K562 (cell line): ENCODE measurements at regions not wholly inside any gene's neighbourhood (a gene's known extent, or its start where the extent isn't known, plus 50 kb on each side); places are given as distances from the start of the nearest gene placed in this dataset.

ENCODE experiments used
- ATAC-seq: fragments of 200-7000 bp; cut with Tn5 transposase; 3 replicates; pipeline ENCODE4 v1.9.1; 2020; ENCODE audit warnings: moderate library complexity
- BruUV-seq: library from RNA; stranded (reverse); fragments of 400-500 nt; replicated peaks from 2 replicates; lab custom pipeline; 2021; lab: Mats Ljungman, UMichigan
- CTCF ChIA-PET: fragments of 300-600 bp; formaldehyde crosslinking; extraction: SDS; loops from one replicate; lab custom pipeline; 2021; ENCODE audit warnings: low intra/inter-chr PET ratio; lab: Yijun Ruan, JAX
- POLR2A ChIA-PET: fragments of 300-600, 350-650 bp; sonication (Branson Sonifier 250); formaldehyde crosslinking; extraction: SDS; loops from one replicate; lab custom pipeline; 2021; ENCODE audit warnings: antibody characterized with exemption, inconsistent platforms; lab: Yijun Ruan, JAX
- DNase-seq, 4 experiments: peaks; one replicate each; pipeline versions ENCODE4 v3.0.0 to v3.0.0-alpha.2; 2011 to 2018; ENCODE audit warnings: low spot score in 3 of 4, mixed read lengths in 3 of 4; ENCODE audit errors: extremely low read depth in 1 of 4
- FAIRE-seq: peaks from 2 replicates; lab custom pipeline; 2011; peaks lifted over from hg19 to GRCh38; lab: Jason Lieb, UNC
- H2AFZ ChIP-seq: 2 replicates; pipeline ENCODE4 v1.6.0; 2011; ENCODE audit warnings: low read depth, low read length, control low read depth, inconsistent platforms
- H3K27ac ChIP-seq: fragments of 200-600 bp; 3 replicates; pipeline ENCODE4 v1.8.0; 2011; ENCODE audit warnings: low read depth, mild to moderate bottlenecking, control low read depth, inconsistent platforms, low read length, moderate library complexity, mixed read lengths; ENCODE audit errors: extremely low read depth
- H3K27me3 ChIP-seq, 2 experiments: fragments of 300-600 bp in 1 of 2; 2 replicates in 1 of 2; 3 replicates in 1 of 2; pipeline versions ENCODE4 v1.6.0 to v1.8.0; 2011; ENCODE audit warnings: inconsistent platforms in 2 of 2, low read length in 2 of 2, mild to moderate bottlenecking in 1 of 2, mixed read lengths in 1 of 2, moderate library complexity in 1 of 2; ENCODE audit not compliant: control insufficient read depth in 2 of 2, insufficient read depth in 2 of 2
- H3K36me3 ChIP-seq: fragments of 300-600 bp; 3 replicates; pipeline ENCODE4 v1.8.0; 2011; ENCODE audit warnings: mild to moderate bottlenecking, low read length, inconsistent platforms; ENCODE audit not compliant: control insufficient read depth, insufficient read depth
- H3K4me1 ChIP-seq, 2 experiments: fragments of 200-600 bp in 1 of 2; replicated peaks in 1 of 2; 2 replicates in 1 of 2; 3 replicates in 1 of 2; pipeline versions ENCODE4 v1.5.1 to v1.8.0; 2011; ENCODE audit warnings: inconsistent platforms in 2 of 2, low read length in 2 of 2, mild to moderate bottlenecking in 1 of 2, mixed read lengths in 1 of 2, moderate library complexity in 1 of 2; ENCODE audit not compliant: control insufficient read depth in 2 of 2, insufficient read depth in 2 of 2
- H3K4me2 ChIP-seq: 2 replicates; pipeline ENCODE4 v1.6.1; 2011; ENCODE audit warnings: low read length, control low read depth, inconsistent platforms, mixed read lengths; ENCODE audit not compliant: insufficient read depth
- H3K4me3 ChIP-seq: fragments of 200-600 bp; sonication (generic), shearing (Covaris generic); 2 replicates; pipeline ENCODE4 v1.5.1; 2016; ENCODE audit warnings: control low read depth, inconsistent platforms
- H3K79me2 ChIP-seq: fragments of 200-600 bp; 3 replicates; pipeline ENCODE4 v1.8.0; 2011; ENCODE audit warnings: low read length, inconsistent platforms; ENCODE audit not compliant: control insufficient read depth, insufficient read depth
- H3K9ac ChIP-seq, 2 experiments: 2 replicates each; pipeline versions ENCODE4 v1.6.0 to v1.6.1; 2011; ENCODE audit warnings: low read depth in 2 of 2, low read length in 2 of 2, control low read depth in 1 of 2, inconsistent platforms in 1 of 2, mild to moderate bottlenecking in 1 of 2, mixed read lengths in 1 of 2; ENCODE audit not compliant: insufficient read depth in 1 of 2
- H3K9me1 ChIP-seq: one replicate; pipeline ENCODE4 v1.6.0; 2011; ENCODE audit warnings: inconsistent platforms, mild to moderate bottlenecking, low read length, moderate library complexity; ENCODE audit not compliant: control insufficient read depth, insufficient read depth
- H3K9me3 ChIP-seq: replicated peaks from 2 replicates; pipeline ENCODE4 v1.5.1; 2011; ENCODE audit warnings: low read depth, low read length, inconsistent platforms; ENCODE audit not compliant: control insufficient read depth, insufficient read depth
- H4K20me1 ChIP-seq: replicated peaks from 2 replicates; pipeline ENCODE4 v1.6.1; 2011; ENCODE audit warnings: low read length, inconsistent platforms, mixed read lengths; ENCODE audit not compliant: control insufficient read depth, insufficient read depth
- FOSL1 ChIP-seq: fragments of 200-800 bp; sonication (Bioruptor generic); conservative IDR thresholded peaks from 2 replicates; pipeline ENCODE4 v1.6.1; 2016; ENCODE audit warnings: missing genetic modification characterization, missing compliant biosample characterization
- HEY1 ChIP-seq: fragments of 250-450 bp; sonication (Bioruptor Pico); IDR thresholded peaks from 2 replicates; pipeline ENCODE4 v1.5.0; 2020; ENCODE audit warnings: mild to moderate bottlenecking, moderate library complexity, borderline replicate concordance
- KDM4B ChIP-seq, 2 experiments: fragments of 450-650 bp in 1 of 2; sonication (generic) in 1 of 2; IDR thresholded peaks; 2 replicates each; pipeline ENCODE4 v1.6.1; 2016 to 2017; ENCODE audit warnings: borderline replicate concordance in 2 of 2, antibody characterized with exemption in 1 of 2, low read depth in 1 of 2, mild to moderate bottlenecking in 1 of 2
- REST ChIP-seq, 2 experiments: fragments of 450-650 bp; formaldehyde crosslinking in 1 of 2; IDR thresholded peaks; 2 replicates each; pipeline versions ENCODE4 v1.4.0 to v1.6.1; 2014 to 2020; ENCODE audit warnings: mild to moderate bottlenecking in 2 of 2, borderline replicate concordance in 1 of 2, low read depth in 1 of 2
- SMAD1 ChIP-seq: fragments of 150-350 bp; IDR thresholded peaks from 2 replicates; pipeline ENCODE4 v1.6.1; 2014; ENCODE audit warnings: low read length, low read depth; ENCODE audit not compliant: partially characterized antibody
- SNAPC5 ChIP-seq: fragments of 250-450 bp; sonication (Bioruptor Pico); IDR thresholded peaks from 2 replicates; pipeline ENCODE4 v1.8.0; 2021; ENCODE audit warnings: moderate library complexity, mild to moderate bottlenecking, inconsistent platforms
- ZNF717 ChIP-seq: fragments of 250-450 bp; sonication (Bioruptor Pico); IDR thresholded peaks from 2 replicates; pipeline ENCODE4 v1.5.0; 2021
- WGBS: fragments of 100-300 bp; shearing (Covaris generic); methylation state at CpG from one replicate; pipeline ENCODE4 v1.1.6; 2016; ENCODE audit warnings: low coverage, mixed read lengths; ENCODE audit not compliant: insufficient coverage; ENCODE audit errors: missing lambda C conversion rate; 5-methylcytosine and 5-hydroxymethylcytosine counted together
- in situ Hi-C: fragments of 300-500 bp; cut with MboI; formaldehyde crosslinking; loops from 4 replicates; pipeline ENCODE4 v1.15.0; 2018; ENCODE audit warnings: inconsistent platforms, mixed read lengths
- intact Hi-C: fragments of 100-400 bp; cut with micrococcal nuclease; formaldehyde crosslinking; loops from 2 replicates; pipeline ENCODE4 v1.14.2; 2022

- Histone ChIP-seq H2AFZ (no peak overlapping the region), H3K9ac (no peak overlapping the region), H3K4me2 (no peak overlapping the region), H3K36me3 (no peaks in the 10 kb centered on the region), H3K9me3 (no peaks in the 10 kb centered on the region), H3K79me2 (no peaks in the 10 kb centered on the region), H3K27ac (no peak overlapping the region), H3K4me1 (no peaks in the 10 kb centered on the region), H3K9me1 (no peaks in the 10 kb centered on the region), H3K4me3 (no peak overlapping the region), H4K20me1 (no peaks in the 10 kb centered on the region), H3K27me3 (no peaks in the 10 kb centered on the region)
- in situ Hi-C loops (no loop called here), intact Hi-C loops (no loop called here)
- DNase-seq (no peak), ATAC-seq (no peak), FAIRE-seq (no peak)
- BruUV-seq = no TSS peak
- TF ChIP-seq ZNF717 (CRISPR knock-in tag) (no peak), FOSL1 (tag) (no peak), SMAD1 (no peak)
- ChIA-PET CTCF (no interaction called here), POLR2A (no interaction called here)
- 0% methylated on average over 2 of the region's 2 CpGs for WGBS
Observed at GRCh38 chr12:87338681-87339080, 690.5 kb downstream of the C12orf50 start.

- Histone ChIP-seq H3K9me1 (no peaks in the 10 kb centered on the region), H4K20me1 (no peaks in the 10 kb centered on the region), H3K9ac (no peak overlapping the region), H3K4me3 (no peak overlapping the region), H3K9me3 (no peaks in the 10 kb centered on the region), H3K79me2 (no peaks in the 10 kb centered on the region), H3K4me1 (no peaks in the 10 kb centered on the region), H3K27me3 (no peaks in the 10 kb centered on the region), H3K4me2 (no peak overlapping the region), H3K27ac (no peak overlapping the region), H3K36me3 (no peaks in the 10 kb centered on the region), H2AFZ (no peak overlapping the region)
- WGBS = 0% methylated on average over 2 of the region's 2 CpGs
- FAIRE-seq (no peak), DNase-seq (no peak), ATAC-seq (no peak)
- in situ Hi-C loops (no loop called here), intact Hi-C loops (no loop called here)
- no TSS peak for BruUV-seq
- ChIA-PET CTCF (no interaction called here), POLR2A (no interaction called here)
- no peak for TF ChIP-seq SNAPC5 (CRISPR knock-in tag)
- TF ChIP-seq REST (IDR thresholded peaks at IDR 0.05; ENCODE audit: borderline replicate concordance) = no peak
- no peak for TF ChIP-seq REST (CRISPR knock-in tag; IDR thresholded peaks at IDR 0.05; ENCODE audit: low read depth)
- no peak for TF ChIP-seq KDM4B (IDR thresholded peaks at IDR 0.05; ENCODE audit: borderline replicate concordance in 2 of 2, low read depth in 1 of 2)
- no peak for TF ChIP-seq HEY1 (CRISPR knock-in tag)
Observed at GRCh38 chr12:87336814-87337336, 692.3 kb downstream of the C12orf50 start.
